CD4-positive, alpha-beta memory T cell (primary cell): ENCODE measurements at regions not wholly inside any gene's neighbourhood (a gene's known extent, or its start where the extent isn't known, plus 50 kb on each side); places are given as distances from the start of the nearest gene placed in this dataset.

ENCODE experiments used
- CTCF ChIA-PET: fragments of 350-600 bp; sonication (Branson Sonifier 250); formaldehyde crosslinking; loops from one replicate; lab custom pipeline; 2021; ENCODE audit warnings: inconsistent platforms; ENCODE audit not compliant: partially characterized antibody; lab: Charles Lee
- POLR2A ChIA-PET: fragments of 350-600 bp; sonication (Branson Sonifier 250); formaldehyde crosslinking; loops from one replicate; lab custom pipeline; 2021; ENCODE audit not compliant: partially characterized antibody; lab: Charles Lee
- DNase-seq, 5 donors: peaks; one replicate each; pipeline versions ENCODE4 v3.0.0 to v3.0.0-alpha.2; 2020 to 2022; ENCODE audit warnings: mixed read lengths in 1 of 5
- H3K27ac ChIP-seq: one replicate; pipeline ENCODE4 v1.7.0; 2013; ENCODE audit warnings: low read depth, low read length
- H3K27me3 ChIP-seq: 2 replicates; pipeline ENCODE4 v1.7.0; 2013; ENCODE audit warnings: mild to moderate bottlenecking, low read length, moderate library complexity; ENCODE audit not compliant: insufficient read depth
- H3K36me3 ChIP-seq: 2 replicates; pipeline ENCODE4 v1.7.0; 2013; ENCODE audit warnings: mild to moderate bottlenecking, low read length, moderate library complexity; ENCODE audit not compliant: insufficient read depth
- H3K4me1 ChIP-seq: 2 replicates; pipeline ENCODE4 v1.7.0; 2013; ENCODE audit warnings: mild to moderate bottlenecking, low read length, moderate library complexity; ENCODE audit not compliant: insufficient read depth
- H3K4me3 ChIP-seq, 2 donors: one replicate each; pipeline ENCODE4 v1.7.0; 2013; ENCODE audit warnings: low read length in 2 of 2, mild to moderate bottlenecking in 1 of 2
- H3K9me3 ChIP-seq, 2 donors: one replicate each; pipeline ENCODE4 v1.7.0; 2013; ENCODE audit warnings: low read length in 2 of 2, control low read depth in 1 of 2; ENCODE audit not compliant: control insufficient read depth in 1 of 2
- H3K27ac Mint-ChIP-seq, 7 donors: one replicate each; pipeline ENCODE4 v1.8.0; 2020 to 2021; ENCODE audit warnings: mixed read lengths in 7 of 7, mild to moderate bottlenecking in 6 of 7, inconsistent platforms in 3 of 7, moderate library complexity in 3 of 7
- H3K27me3 Mint-ChIP-seq, 2 donors: one replicate each; pipeline ENCODE4 v1.8.0; 2020 to 2021; ENCODE audit warnings: mixed read lengths in 2 of 2
- H3K36me3 Mint-ChIP-seq, 2 donors: one replicate each; pipeline ENCODE4 v1.8.0; 2020 to 2021; ENCODE audit warnings: mixed read lengths in 2 of 2, inconsistent platforms in 1 of 2, mild to moderate bottlenecking in 1 of 2
- H3K4me1 Mint-ChIP-seq, 4 donors: one replicate each; pipeline ENCODE4 v1.8.0; 2020 to 2021; ENCODE audit warnings: mixed read lengths in 4 of 4, mild to moderate bottlenecking in 1 of 4
- H3K4me3 Mint-ChIP-seq, 8 donors: one replicate each; pipeline ENCODE4 v1.8.0; 2020 to 2021; ENCODE audit warnings: mixed read lengths in 8 of 8, mild to moderate bottlenecking in 7 of 8, moderate library complexity in 6 of 8, inconsistent platforms in 3 of 8
- H3K9me3 Mint-ChIP-seq, 8 donors: one replicate each; pipeline ENCODE4 v1.8.0; 2020 to 2021; ENCODE audit warnings: mixed read lengths in 8 of 8, mild to moderate bottlenecking in 5 of 8, inconsistent platforms in 3 of 8, moderate library complexity in 1 of 8
- intact Hi-C: fragments of 100-400 bp; cut with micrococcal nuclease; formaldehyde crosslinking; loops from one replicate; pipeline ENCODE4 v1.15.1; 2023

DNA sequence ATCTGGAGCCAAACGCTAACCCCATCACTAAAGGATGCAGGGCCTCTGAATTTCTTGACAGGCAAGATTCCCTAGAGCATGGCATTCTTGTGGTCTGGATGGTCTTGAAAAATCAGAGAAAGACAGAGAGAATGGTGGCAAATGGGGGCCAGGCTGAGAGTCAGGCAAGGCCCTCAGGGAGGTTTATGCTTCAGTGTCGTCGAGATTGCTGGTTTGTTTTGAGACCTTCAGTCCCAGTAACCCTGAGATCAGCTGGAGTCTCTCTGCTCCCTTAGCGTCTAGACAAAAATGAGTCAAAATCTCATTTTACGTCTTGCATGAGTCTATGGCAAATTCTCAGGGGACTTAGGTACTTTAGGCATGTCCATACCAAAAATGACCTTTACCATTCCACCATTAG, 539.3 kb downstream of the SOX6 start:
- H3K4me3 Mint-ChIP-seq, result no peak overlapping the region
- POLR2A ChIA-PET, result no interaction called here

DNA sequence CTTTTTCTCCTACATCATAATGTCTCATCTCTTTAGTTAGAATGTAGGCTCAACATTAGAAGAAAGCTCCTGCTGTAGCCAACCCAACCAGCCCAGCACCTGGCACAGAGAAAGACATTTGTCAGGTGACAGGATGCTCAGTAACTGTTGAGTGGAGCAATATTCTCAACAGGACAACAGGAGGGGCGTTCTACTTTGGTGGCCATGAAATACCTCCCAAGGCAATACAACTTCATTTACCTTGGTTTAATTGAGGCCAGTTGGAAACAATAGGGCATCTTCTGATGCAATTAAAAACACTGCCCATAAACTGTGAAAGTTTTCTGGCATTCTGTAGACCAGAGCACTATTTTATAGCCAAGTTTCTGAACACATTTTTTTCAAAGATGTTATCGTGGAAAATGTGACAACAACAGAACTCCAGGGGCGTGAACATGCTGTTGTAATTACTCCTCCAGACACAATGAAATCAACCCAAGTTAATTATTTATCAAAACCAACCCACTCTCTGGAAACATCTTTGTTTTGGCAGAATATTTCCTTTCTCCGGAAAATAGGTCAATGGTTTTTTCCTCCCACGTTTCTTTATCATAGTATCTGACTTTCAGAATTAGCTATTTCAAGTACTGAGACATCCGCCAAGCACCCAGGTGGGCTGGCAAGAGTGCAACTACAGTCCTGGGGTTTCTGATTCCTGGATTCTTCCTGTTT, 538.1 kb downstream of the SOX6 start:
- Histone ChIP-seq H3K9me3 (no peaks in the 10 kb centered on the region), H3K4me1 (no peaks in the 10 kb centered on the region), H3K27ac (no peak overlapping the region), H3K36me3 (no peaks in the 10 kb centered on the region), H3K27me3 (no peaks in the 10 kb centered on the region), H3K4me3 (no peak overlapping the region)
- peaks cover 0 to 20% (median 4%) of the 10 kb centered on the region in 8 donors for H3K9me3 Mint-ChIP-seq
- CTCF ChIA-PET, result no interaction called here
- peaks cover 0 to 6% of the 10 kb centered on the region in 2 donors for H3K27me3 Mint-ChIP-seq
- intact Hi-C loops, result no loop called here
- POLR2A ChIA-PET, result no interaction called here
- no peak overlapping the region for H3K27ac Mint-ChIP-seq
- DNase-seq, result no peak
- H3K4me3 Mint-ChIP-seq, result no peak overlapping the region
- no peaks in the 10 kb centered on the region for H3K36me3 Mint-ChIP-seq
- H3K4me1 Mint-ChIP-seq, result peaks cover 0 to 4% (median 0%) of the 10 kb centered on the region in 4 donors

More for the DNA sequence above, 539.3 kb downstream of the SOX6 start:
- H3K4me1 Mint-ChIP-seq, result peaks cover 0 to 4% (median 0%) of the 10 kb centered on the region in 4 donors
- DNase-seq, result no peak
- peaks cover 0 to 19% (median 4%) of the 10 kb centered on the region in 8 donors for H3K9me3 Mint-ChIP-seq
- H3K36me3 ChIP-seq, result no peaks in the 10 kb centered on the region
- H3K4me1 ChIP-seq, result no peaks in the 10 kb centered on the region
- H3K36me3 Mint-ChIP-seq, result no peaks in the 10 kb centered on the region
- H3K27ac ChIP-seq, result no peak overlapping the region
- no peaks in the 10 kb centered on the region for H3K27me3 ChIP-seq
- no peaks in the 10 kb centered on the region for H3K9me3 ChIP-seq
- H3K27ac Mint-ChIP-seq, result no peak overlapping the region
- peaks cover 0 to 8% of the 10 kb centered on the region in 2 donors for H3K27me3 Mint-ChIP-seq
- intact Hi-C loops, result no loop called here
- CTCF ChIA-PET, result no interaction called here
- H3K4me3 ChIP-seq, result no peak overlapping the region

DNA sequence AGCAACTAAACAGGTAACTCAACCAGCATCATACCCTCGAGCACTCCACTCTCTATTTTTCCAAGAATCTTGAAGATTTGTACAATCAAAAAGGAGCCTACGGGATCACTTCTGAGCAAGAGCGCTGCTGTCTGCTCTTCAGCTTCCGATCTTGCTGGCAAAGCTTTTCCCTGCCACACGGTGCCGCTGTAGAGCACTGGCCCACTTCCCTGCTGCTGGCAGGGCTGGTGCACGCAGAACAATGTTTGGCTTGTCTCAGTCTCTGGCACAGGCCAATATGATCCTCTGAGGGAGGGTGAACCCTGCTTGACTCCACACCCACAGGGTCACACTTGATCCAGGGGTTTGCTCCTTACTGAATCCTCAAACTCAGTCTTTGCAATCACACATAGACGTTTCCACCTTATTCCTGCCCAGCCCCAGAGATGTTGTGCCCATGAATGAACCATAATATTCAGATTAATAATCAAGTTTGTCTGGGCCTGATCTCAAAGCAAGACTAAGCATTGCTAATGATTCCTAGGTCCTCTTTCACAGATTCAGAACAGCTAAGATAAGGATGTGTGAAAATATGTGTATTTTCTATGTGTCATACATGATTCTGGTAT, 536.6 kb downstream of the SOX6 start:
- H3K36me3 Mint-ChIP-seq, result no peaks in the 10 kb centered on the region
- Histone ChIP-seq H3K4me3 (no peak overlapping the region), H3K9me3 (no peaks in the 10 kb centered on the region), H3K27me3 (no peaks in the 10 kb centered on the region), H3K4me1 (no peaks in the 10 kb centered on the region), H3K36me3 (no peaks in the 10 kb centered on the region), H3K27ac (no peak overlapping the region)
- H3K27ac Mint-ChIP-seq, result no peak overlapping the region
- H3K4me1 Mint-ChIP-seq, result peaks cover 0 to 4% (median 0%) of the 10 kb centered on the region in 4 donors
- H3K9me3 Mint-ChIP-seq, result peaks cover 0 to 18% (median 4%) of the 10 kb centered on the region in 8 donors
- intact Hi-C loops, result no loop called here
- peaks cover 0 to 6% of the 10 kb centered on the region in 2 donors for H3K27me3 Mint-ChIP-seq
- DNase-seq, result peak in 2 of 5 donors; percentile 6
- ChIA-PET POLR2A (no interaction called here), CTCF (interaction anchor here (0.7 to 1.6 kb wide), 4 partner anchors 9 to 794 kb away, joined by 3 to 5 read pairs (median 4); no protein-coding TSS in a partner anchor)
- no peak overlapping the region for H3K4me3 Mint-ChIP-seq

DNA sequence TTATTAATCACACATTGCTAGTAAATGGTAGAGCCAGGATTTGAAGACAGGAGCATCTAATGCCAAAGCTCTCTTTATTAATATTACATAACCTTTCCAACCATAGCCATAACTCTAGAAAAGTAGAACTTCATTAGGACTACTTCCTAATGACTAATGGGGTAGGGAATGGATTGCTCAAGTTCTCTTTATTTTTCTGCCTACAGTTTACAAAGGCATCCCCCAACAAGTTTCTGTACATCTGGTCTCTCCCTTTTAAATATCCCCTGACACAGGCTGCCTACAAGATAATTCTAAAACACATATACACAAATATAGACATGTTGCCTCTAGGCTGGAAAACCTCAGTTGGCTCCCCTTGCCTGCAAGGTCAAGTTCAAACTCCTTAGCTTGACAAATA, 534.9 kb downstream of the SOX6 start:
- Mint-ChIP-seq H3K36me3 (no peaks in the 10 kb centered on the region), H3K4me1 (peaks cover 0 to 2% (median 0%) of the 10 kb centered on the region in 4 donors), H3K27me3 (peaks cover 1 to 11% of the 10 kb centered on the region in 2 donors), H3K9me3 (peaks cover 0 to 10% (median 3%) of the 10 kb centered on the region in 8 donors), H3K4me3 (no peak overlapping the region), H3K27ac (no peak overlapping the region)
- H3K9me3 ChIP-seq, result no peaks in the 10 kb centered on the region
- ChIA-PET CTCF (interaction anchor here (1.0 to 1.6 kb wide), 2 partner anchors 8 to 792 kb away, joined by 3 to 7 read pairs; no protein-coding TSS in a partner anchor), POLR2A (no interaction called here)
- no peak overlapping the region for H3K27ac ChIP-seq
- H3K4me3 ChIP-seq, result no peak overlapping the region
- no peaks in the 10 kb centered on the region for H3K4me1 ChIP-seq
- no peaks in the 10 kb centered on the region for H3K27me3 ChIP-seq
- DNase-seq, result no peak
- no peaks in the 10 kb centered on the region for H3K36me3 ChIP-seq
- intact Hi-C loops, result no loop called here

DNA sequence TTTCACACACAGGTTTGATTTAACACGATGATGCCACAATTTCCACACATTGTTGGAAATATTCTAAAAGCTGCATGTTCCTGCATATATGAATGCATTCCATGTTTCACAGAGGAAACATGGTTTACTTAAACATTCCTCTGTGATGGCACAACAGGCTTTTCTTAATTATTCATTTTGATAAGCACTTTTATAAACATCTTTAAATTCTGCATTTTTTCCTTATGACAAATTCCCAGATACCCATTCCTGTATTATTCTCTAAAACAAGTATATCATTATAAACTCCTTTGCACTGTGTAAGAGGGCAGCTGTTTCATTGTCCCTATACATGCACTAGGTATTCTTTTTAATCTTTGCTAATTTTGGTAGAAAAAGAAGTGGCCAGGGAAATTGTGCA, 532.3 kb downstream of the SOX6 start:
- Mint-ChIP-seq H3K4me1 (peaks cover 0 to 2% (median 0%) of the 10 kb centered on the region in 4 donors), H3K27me3 (peaks cover 3 to 8% of the 10 kb centered on the region in 2 donors), H3K9me3 (peaks cover 0 to 10% (median 2%) of the 10 kb centered on the region in 8 donors), H3K36me3 (no peaks in the 10 kb centered on the region), H3K4me3 (no peak overlapping the region), H3K27ac (no peak overlapping the region)
- H3K27ac ChIP-seq, result no peak overlapping the region
- ChIA-PET POLR2A (no interaction called here), CTCF (no interaction called here)
- H3K4me1 ChIP-seq, result no peaks in the 10 kb centered on the region
- no peaks in the 10 kb centered on the region for H3K27me3 ChIP-seq
- H3K4me3 ChIP-seq, result no peak overlapping the region
- intact Hi-C loops, result no loop called here
- H3K9me3 ChIP-seq, result no peaks in the 10 kb centered on the region
- no peaks in the 10 kb centered on the region for H3K36me3 ChIP-seq
- DNase-seq, result no peak

DNA sequence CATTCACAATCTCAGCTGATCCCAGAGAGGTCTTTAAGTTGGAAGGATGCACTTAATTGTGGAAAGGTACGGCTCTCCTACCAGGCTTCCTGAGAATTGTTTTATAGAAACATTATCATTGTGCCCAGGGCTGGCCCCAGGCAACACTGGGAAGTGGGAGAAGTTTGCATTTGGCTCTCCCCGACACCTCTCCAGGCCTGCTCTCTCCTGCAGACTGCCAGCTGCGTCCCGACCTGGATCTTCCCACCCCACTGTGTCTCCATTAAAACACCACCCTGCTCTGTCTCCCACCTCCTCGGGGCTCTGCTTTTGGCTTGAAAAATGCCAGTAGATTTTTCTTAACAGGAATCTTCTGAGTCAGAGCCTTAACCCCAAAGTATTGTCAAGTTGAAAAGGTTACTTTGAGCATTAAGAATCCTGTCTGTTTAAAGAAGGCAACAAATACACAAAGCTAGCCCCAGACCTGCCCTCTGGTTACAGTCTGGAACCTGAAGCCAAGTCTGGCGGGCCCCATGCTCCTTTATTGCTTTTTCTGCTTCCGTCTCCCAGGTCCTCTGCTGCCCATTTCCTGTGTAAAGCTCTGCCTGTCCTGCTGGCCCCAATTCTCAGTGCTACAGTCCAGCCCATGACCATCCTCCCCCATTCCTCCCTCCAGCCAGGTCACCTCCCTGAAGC, 530.2 kb downstream of the SOX6 start:
- Mint-ChIP-seq H3K4me3 (no peak overlapping the region), H3K9me3 (peaks cover 0 to 5% (median 0%) of the 10 kb centered on the region in 8 donors), H3K4me1 (no peaks in the 10 kb centered on the region), H3K27me3 (peaks cover 3 to 6% of the 10 kb centered on the region in 2 donors), H3K27ac (no peak overlapping the region), H3K36me3 (no peaks in the 10 kb centered on the region)
- no peaks in the 10 kb centered on the region for H3K27me3 ChIP-seq
- no peaks in the 10 kb centered on the region for H3K4me1 ChIP-seq
- H3K4me3 ChIP-seq, result no peak overlapping the region
- CTCF ChIA-PET, result interaction anchor here (1.3 kb wide), 1 partner anchor 22 kb away, joined by 3 read pairs; no protein-coding TSS in a partner anchor
- H3K36me3 ChIP-seq, result no peaks in the 10 kb centered on the region
- intact Hi-C loops, result no loop called here
- H3K9me3 ChIP-seq, result no peaks in the 10 kb centered on the region
- no peak for DNase-seq
- no peak overlapping the region for H3K27ac ChIP-seq
- POLR2A ChIA-PET, result no interaction called here

DNA sequence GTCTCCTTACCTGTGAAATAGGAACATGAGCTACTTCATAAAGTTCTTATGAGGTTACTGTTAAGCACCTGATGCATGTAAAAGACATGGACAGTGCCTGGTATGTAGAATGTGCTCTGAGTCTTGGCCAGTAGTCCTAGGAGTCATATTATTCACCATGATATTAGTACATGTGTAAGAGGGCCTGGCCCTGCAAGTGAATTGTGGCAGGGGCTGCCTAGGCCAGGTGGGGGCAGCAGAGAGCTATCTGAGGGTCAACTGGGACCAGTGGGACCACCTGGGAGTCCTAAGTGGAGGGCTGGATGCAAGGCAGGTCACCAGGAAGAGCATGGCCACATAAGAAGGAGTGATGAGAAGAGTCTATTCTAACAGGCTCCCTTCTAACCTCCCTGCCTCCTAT, 529.5 kb downstream of the SOX6 start:
- intact Hi-C loops, result no loop called here
- Mint-ChIP-seq H3K4me1 (no peaks in the 10 kb centered on the region), H3K36me3 (no peaks in the 10 kb centered on the region), H3K4me3 (no peak overlapping the region), H3K27ac (no peak overlapping the region), H3K27me3 (peaks cover 3 to 6% of the 10 kb centered on the region in 2 donors), H3K9me3 (peaks cover 0 to 3% (median 0%) of the 10 kb centered on the region in 8 donors)
- ChIA-PET POLR2A (no interaction called here), CTCF (no interaction called here)
- Histone ChIP-seq H3K4me1 (no peaks in the 10 kb centered on the region), H3K9me3 (no peaks in the 10 kb centered on the region), H3K36me3 (no peaks in the 10 kb centered on the region), H3K27ac (no peak overlapping the region), H3K4me3 (no peak overlapping the region), H3K27me3 (no peaks in the 10 kb centered on the region)
- DNase-seq, result no peak
